SW 1271 (cell line): ENCODE measurements at regions not wholly inside any gene's neighbourhood (a gene's known extent, or its start where the extent isn't known, plus 50 kb on each side); places are given as distances from the start of the nearest gene placed in this dataset.

ENCODE experiments used
- DNase-seq, 2 experiments: peaks; one replicate each; lab custom pipeline; 2025; lab: John Stamatoyannopoulos, UW

- peak; percentile 27 to 63 for DNase-seq
Observed at GRCh38 chr7:106166651-106167342, 54.7 kb upstream of the SYPL1 start.

GRCh38 chr7:106165337-106165736, 53.2 kb upstream of the SYPL1 start:
- DNase-seq, result no peak

- no peak for DNase-seq
Observed at GRCh38 chr7:106163257-106163656, 51.1 kb upstream of the SYPL1 start.
